Upper lobe of left lung (tissue), 4 donors: ENCODE measurements at regions not wholly inside any gene's neighbourhood (a gene's known extent, or its start where the extent isn't known, plus 50 kb on each side); places are given as distances from the start of the nearest gene placed in this dataset.

Experiments used
- EP300 ChIP-seq, 4 donors: sonication (generic); formaldehyde crosslinking; IDR thresholded peaks; one replicate each; pipeline ENCODE4 v1.5.1; 2017; ENCODE audit warnings: antibody characterized with exemption in 4 of 4, control low read depth in 2 of 4
- POLR2A ChIP-seq, 4 donors: fragments of 450-650 bp; IDR thresholded peaks; one replicate each; pipeline ENCODE4 v1.5.1; 2016 to 2017; ENCODE audit warnings: antibody characterized with exemption in 4 of 4, mild to moderate bottlenecking in 2 of 4
- TF ChIP-seq, protein P1 (sequence below), 6 experiments: fragments of 450-650 bp in 4 of 6; fragments of 200-600 bp in 2 of 6; sonication (generic) in 2 of 6; IDR thresholded peaks; one replicate each; pipeline ENCODE4 v1.5.1; 2016 to 2019; ENCODE audit warnings: antibody characterized with exemption in 6 of 6

DNA sequence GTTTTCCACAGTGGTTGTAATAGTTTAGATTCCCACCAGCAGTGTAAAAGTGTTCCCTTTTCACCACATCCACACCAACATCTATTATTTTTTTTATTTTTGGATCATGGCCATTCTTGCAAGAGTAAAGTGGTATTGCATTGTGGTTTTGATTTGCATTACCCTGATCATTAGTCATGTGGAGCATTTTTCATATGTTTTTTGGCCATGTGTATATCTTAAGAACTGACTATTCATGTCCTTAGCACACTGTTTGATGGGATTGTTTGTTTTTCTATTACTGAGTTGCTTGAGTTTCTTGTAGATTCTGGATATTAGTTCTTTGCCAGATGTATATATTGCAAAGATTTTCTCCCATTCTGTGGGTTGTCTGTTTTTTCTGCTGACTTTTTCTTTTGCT lies 820.1 kb downstream of the TENT5A start:
- TF ChIP-seq POLR2A (IDR thresholded peaks at IDR 0.05) (no peak), EP300 (IDR thresholded peaks at IDR 0.05) (no peak)
- TF ChIP-seq, protein P1, sequence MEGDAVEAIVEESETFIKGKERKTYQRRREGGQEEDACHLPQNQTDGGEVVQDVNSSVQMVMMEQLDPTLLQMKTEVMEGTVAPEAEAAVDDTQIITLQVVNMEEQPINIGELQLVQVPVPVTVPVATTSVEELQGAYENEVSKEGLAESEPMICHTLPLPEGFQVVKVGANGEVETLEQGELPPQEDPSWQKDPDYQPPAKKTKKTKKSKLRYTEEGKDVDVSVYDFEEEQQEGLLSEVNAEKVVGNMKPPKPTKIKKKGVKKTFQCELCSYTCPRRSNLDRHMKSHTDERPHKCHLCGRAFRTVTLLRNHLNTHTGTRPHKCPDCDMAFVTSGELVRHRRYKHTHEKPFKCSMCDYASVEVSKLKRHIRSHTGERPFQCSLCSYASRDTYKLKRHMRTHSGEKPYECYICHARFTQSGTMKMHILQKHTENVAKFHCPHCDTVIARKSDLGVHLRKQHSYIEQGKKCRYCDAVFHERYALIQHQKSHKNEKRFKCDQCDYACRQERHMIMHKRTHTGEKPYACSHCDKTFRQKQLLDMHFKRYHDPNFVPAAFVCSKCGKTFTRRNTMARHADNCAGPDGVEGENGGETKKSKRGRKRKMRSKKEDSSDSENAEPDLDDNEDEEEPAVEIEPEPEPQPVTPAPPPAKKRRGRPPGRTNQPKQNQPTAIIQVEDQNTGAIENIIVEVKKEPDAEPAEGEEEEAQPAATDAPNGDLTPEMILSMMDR (IDR thresholded peaks at IDR 0.05) = no peak
